ENCODE measurements at regions not wholly inside any gene's neighbourhood (a gene's known extent, or its start where the extent isn't known, plus 50 kb on each side); places are given as distances from the start of the nearest gene placed in this dataset.
A peak's percentile ranks its signal among the peaks of the same experiment; 100 is the strongest.
"Not testable (repeated sequence)": the region's sequence is repeated elsewhere in the genome, so short reads cannot be mapped to it uniquely, and the experiment has no call there.

- DNase-seq, result no peak
These were observed 979.6 kb upstream of the POU3F4 start for GRCh38 chrX:82528525-82528924.

GRCh38 chrX:82534086-82534597 is 973.9 kb upstream of the POU3F4 start:
- no peak for DNase-seq

DNA sequence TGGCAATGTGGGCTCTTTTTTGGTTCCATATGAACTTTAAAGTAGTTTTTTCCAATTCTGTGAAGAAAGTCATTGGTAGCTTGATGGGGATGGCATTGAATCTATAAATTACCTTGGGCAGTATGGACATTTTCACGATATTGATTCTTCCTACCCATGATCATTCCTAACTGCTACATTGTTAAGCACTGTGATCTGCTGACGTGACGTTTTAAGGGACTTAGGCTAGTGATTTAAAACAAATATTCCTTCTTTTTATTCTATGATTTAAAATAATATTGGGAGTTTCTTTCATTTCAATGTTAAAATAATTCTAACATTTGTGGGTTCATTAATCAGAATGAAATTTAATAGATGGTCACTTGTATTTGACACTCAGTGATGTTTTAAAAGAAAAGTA is 970.9 kb upstream of the POU3F4 start:
- DNase-seq, result not testable (repeated sequence)

GRCh38 chrX:82541822-82542221 is 966.3 kb upstream of the POU3F4 start:
- DNase-seq, result no peak

GRCh38 chrX:82552201-82552600 is 955.9 kb upstream of the POU3F4 start:
- peak; percentile 0 for DNase-seq

GRCh38 chrX:82556588-82556987 is 951.5 kb upstream of the POU3F4 start:
- DNase-seq, result no peak

DNA sequence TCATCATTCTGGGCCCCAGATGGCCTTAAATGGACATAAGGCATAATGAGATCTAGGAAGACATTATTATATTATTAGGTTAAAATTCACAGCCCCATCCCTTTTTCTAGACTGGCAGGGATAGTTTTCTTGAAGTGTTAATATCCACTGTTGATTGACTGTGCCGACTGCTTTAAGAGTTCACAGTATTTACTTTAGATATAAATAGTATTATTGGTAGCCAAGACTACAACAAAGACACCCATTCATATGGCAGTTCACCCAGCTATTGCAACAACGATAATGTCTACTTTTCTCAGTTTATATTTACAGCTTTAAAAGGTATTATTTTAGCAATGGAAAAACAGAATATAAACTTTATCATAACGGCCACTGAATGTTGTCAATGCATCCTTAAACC is 922.2 kb upstream of the POU3F4 start:
- no peak for DNase-seq

DNA sequence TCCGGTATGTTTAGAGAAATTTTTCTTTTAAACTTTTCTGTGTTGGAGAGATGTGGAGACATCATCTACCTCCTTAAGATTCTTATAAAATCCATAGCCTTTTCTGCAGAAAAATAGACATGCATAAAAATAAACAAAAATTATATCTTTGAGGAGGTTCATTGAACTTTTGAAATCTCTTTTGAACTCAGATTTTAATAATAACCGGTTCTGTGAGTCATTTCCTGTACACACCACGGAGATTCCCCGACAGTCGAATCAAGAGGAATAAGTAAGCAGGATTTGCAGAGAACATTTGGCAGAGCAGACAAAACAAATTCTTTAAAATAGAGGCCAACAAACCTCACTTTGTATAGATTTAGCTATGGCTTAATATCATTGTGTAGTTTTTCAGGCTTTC is 918.7 kb upstream of the POU3F4 start:
- DNase-seq, result no peak

DNA sequence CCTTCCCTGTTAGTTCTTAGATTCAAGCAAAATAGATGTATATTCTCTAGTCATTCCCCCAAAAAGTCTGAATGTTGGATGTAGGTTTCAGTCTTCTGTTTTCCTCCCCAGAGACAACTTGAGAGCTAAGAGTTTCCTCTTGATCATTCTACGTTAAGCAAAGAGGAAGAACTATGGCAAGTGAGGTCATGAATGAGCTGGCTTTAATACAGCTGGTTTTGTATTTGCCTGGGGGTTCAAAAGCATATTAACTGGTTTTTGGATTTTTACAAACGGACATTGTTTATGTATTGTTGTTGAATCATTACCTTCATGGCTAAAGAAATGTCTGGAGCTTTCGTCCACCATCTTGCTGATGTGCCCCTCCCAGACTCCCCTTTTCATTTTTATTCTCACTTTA is 916.7 kb upstream of the POU3F4 start:
- DNase-seq, result no peak

- DNase-seq, result no peak
These were observed 881.1 kb upstream of the POU3F4 start for GRCh38 chrX:82626978-82627377.

GRCh38 chrX:82627568-82627967 is 880.5 kb upstream of the POU3F4 start:
- no peak for DNase-seq

DNA sequence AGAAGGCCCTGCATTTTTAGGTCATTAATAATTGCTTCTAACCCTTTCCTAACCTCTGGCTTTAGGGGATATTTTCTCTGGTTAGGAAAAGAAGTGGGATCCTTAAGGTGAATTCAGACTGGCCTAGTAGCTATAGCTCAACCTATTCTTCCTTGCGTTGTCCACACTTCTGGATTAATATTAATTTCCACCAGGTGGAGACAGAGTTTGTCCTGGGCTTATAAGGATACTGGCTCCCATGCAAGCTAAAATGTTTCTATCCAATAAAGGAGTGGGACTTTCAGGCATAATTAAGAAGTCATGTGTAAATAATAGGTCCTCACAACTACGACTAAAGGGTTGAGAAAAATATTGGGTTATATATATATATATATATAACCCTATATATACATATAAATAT is 860.0 kb upstream of the POU3F4 start:
- DNase-seq, result no peak

DNA sequence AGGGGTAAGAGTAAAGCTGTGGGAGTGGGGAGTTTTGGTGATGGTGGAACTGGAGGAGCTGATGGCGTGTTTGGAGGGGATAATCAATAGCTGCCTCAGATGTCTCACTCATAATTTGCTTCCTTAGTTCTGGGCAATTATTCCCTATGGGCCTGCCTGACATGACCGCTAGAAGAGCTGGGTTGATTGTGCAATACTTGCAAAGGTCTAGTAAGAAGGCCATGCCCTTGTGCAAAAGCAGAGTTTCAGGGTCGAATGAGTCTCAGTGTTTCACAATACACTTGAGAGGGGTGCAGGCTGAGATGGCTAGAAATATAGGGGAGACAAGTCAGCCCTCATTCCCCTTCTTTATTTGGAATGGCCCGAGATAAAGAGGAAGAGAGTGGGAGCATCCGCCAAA is 858.4 kb upstream of the POU3F4 start:
- DNase-seq, result no peak

GRCh38 chrX:82658492-82658891 is 849.6 kb upstream of the POU3F4 start:
- DNase-seq, result no peak

- DNase-seq, result no peak
These were observed 841.7 kb upstream of the POU3F4 start for GRCh38 chrX:82666355-82666754.

DNA sequence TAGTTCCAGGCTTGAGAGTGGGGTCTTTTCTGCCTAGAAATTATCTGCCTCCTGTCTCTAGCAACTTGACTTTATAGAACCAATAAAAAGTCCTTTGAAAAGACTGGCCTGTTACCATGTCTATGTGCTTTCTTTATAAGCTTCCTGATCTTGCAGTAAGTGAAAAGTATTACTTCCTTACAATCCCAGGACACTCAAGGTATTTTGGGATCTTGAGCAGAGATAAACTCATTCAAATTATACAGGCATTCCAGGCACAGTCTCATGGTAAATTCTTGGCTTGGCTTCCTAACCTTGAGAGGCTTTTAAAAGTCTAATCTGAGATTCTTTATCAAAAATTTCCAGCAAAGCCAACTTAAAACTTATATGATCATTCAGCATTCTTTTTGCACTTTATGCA is 833.0 kb upstream of the POU3F4 start:
- DNase-seq, result no peak

DNA sequence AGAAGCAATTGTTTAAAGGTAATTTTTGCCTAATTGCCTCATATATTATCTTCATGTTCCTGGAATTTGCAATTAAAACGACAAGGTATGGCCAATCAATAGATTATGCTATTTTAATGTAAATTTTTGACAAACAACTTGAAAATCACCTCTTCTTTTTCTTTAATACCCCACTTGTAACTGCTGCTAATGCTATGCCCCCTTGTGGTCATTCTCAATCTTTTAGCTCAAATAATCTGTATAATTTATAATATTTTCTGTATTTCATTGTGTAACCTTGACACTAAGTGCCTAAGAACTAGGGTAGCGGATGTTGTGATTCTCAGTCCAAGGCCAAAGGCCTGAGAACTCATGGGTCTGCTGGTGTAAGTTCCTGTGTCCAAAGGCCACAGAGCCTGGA is 831.7 kb upstream of the POU3F4 start:
- DNase-seq, result no peak

DNA sequence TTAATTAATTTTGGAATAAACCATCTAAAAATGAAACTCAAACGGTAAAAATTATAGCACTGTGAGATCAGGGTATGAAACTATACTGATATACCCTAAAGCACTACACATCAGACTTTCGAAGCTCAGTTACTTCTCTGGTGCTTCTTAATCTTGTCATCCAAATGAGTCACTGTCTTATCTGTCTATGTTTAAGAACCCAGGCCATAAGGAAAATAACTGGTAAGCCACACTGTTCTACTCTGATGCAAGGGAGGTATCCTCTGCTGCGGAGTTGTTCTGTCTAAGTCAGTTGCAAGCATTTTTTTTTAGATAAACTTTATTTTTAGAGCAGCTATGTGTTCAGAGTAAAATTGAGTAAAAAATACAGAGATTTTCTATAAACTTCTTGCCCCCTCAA is 830.8 kb upstream of the POU3F4 start:
- no peak for DNase-seq

- no peak for DNase-seq
These were observed 815.1 kb upstream of the POU3F4 start for GRCh38 chrX:82692991-82693390.

- no peak for DNase-seq
These were observed 813.0 kb upstream of the POU3F4 start for GRCh38 chrX:82695066-82695465.

DNA sequence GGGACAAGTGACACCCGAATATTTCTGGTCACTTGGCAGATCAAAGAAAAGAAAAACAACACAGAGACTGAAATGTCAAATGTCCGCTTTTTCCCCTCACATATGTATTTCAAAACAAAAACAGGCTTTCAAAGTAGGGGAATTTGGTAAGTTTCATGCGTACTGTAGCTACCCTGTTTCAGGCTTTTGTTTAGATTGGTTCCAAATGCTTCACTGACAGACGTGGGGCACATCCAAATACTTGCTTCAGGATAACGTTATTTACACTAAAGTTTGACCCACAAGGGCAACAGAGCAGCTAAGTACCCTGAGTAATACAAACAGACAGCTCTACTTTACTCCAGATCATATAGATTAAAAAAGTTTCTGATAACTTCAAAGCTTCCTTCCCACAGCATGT is 804.5 kb upstream of the POU3F4 start:
- no peak for DNase-seq

DNA sequence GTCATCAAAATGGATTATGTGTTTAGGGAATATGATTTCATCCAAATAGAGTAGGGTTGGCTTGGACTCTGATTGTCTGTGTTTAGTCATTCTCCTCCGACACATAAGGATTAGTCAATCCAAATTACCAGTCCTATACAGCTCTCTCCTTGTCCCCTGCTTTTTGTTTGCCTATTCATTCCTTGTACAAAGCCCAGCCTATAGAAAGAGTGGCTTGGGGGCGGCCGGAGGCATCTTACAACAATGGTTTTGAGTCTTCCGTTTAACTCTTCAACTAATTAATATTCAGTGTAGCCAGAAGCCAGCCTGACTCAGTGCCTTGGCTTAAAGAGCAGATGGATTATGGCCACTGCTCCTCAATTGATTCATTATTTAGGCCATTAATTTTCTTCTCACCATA is 796.6 kb upstream of the POU3F4 start:
- no peak for DNase-seq

- no peak for DNase-seq
These were observed 786.2 kb upstream of the POU3F4 start for GRCh38 chrX:82721891-82722290.

DNA sequence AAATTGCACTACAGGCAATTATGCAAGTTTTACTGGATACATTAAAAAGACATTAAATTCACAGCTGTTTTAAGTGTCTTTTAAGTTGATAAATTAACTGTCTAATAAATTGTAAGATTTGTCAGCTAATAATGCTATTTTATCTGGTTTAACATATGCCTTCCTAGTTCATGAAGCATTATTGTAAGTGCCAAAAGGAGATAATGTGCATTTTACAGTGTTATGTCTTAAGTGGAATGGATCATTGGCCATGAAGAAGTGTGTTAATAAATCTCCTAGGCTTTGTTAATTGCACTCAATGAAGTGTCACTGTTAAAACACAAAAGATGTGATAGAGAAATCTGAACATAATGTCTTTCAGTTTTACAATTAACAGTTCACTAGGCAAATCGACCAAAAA is 784.3 kb upstream of the POU3F4 start:
- no peak for DNase-seq

DNA sequence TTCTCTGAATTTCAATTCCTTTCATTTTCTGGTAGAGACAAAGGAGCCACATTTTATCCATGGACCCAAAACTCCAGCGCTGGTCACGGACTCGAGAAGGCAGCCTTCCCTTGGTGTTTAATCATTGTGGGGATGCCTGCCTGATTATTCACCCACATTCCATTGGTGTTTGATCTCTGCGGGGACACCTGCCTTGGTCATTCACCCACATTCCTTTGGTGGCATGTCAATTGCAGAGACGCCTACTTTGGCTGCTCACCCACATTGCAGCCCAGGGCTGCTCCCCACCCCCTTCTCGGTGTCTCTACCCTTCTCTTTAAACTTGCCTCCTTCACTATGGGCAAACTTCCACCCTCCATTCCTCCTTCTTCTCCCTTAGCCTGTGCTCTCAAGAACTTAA is 780.7 kb upstream of the POU3F4 start:
- DNase-seq, result not testable (repeated sequence)

DNA sequence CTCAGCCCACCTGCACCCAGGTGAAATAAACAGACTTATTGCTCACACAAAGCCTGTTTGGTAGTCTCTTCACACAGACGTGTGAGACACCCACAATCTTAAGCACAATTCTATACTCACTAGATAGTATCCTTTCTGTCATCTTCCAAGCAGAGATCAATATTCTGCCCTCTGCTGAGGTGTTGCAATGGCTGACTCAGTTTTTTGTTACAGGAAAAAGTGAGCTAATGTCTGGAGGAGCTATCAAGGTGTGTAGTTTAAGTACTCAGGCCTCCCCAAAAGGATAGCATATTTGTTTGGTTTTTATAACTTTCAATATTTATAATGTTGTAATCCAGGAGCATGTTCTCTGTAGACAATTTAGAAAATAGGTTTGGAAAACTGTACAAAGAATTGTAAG is 775.2 kb upstream of the POU3F4 start:
- no peak for DNase-seq
